ENCODE measurements at regions not wholly inside any gene's neighbourhood (a gene's known extent, or its start where the extent isn't known, plus 50 kb on each side); places are given as distances from the start of the nearest gene placed in this dataset.

DNA sequence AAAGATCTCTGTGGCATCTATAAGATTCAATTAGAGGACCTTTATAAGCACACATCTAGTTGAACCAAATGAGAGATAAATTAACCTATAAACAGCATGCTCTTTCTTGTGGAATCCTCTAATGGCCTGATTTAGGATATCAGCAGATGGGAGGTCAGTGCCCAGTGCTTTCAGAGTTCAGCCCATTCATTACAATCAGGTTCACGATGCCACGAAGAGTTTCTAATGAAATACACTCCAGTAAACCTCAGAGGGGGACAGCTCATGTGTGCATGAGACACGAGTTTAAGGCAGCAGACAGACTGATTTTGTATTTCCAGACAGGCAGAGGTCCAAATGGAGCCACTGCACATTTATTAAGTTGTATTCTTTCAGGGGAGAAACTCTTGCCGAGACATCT lies 544.4 kb upstream of the PKN2 start:
- DNase-seq: no peak
- BruUV-seq (replicated peaks): no TSS peak
- Histone ChIP-seq H3K9me2 (replicated peaks; ENCODE audit: low read length) (no peaks in the 10 kb centered on the region), H3F3A (ENCODE audit: low read length, unreplicated experiment) (no peaks in the 10 kb centered on the region), H3K9ac (ENCODE audit: low read length) (no peak overlapping the region), H3K9me3 (ENCODE audit: low read length) (no peaks in the 10 kb centered on the region), H4K20me1 (ENCODE audit: low read length) (no peaks in the 10 kb centered on the region), H3K4me1 (ENCODE audit: insufficient read depth, low read length) (no peaks in the 10 kb centered on the region), H3K4me3 (ENCODE audit: low read length) (no peak overlapping the region), H3K79me2 (ENCODE audit: low read length) (no peaks in the 10 kb centered on the region), H3K27me3 (ENCODE audit: low read length) (no peaks in the 10 kb centered on the region), H2AFZ (ENCODE audit: low read length) (no peak overlapping the region), H3K36me3 (ENCODE audit: low read depth, low read length) (no peaks in the 10 kb centered on the region), H3K27ac (ENCODE audit: low read length) (no peak overlapping the region), H3K4me2 (ENCODE audit: low read length) (no peak overlapping the region)
- ChIA-PET POLR2A (ENCODE audit: unreplicated experiment) (no interaction called here), CTCF (no interaction called here)
- ATAC-seq: no peak
- TF ChIP-seq EZH2phosphoT487 (IDR thresholded peaks at IDR 0.05; ENCODE audit: borderline replicate concordance, low read length) (no peak), EZH2 (IDR thresholded peaks at IDR 0.05; ENCODE audit: low read length, unreplicated experiment) (no peak)
- TF ChIP-seq, protein P1, sequence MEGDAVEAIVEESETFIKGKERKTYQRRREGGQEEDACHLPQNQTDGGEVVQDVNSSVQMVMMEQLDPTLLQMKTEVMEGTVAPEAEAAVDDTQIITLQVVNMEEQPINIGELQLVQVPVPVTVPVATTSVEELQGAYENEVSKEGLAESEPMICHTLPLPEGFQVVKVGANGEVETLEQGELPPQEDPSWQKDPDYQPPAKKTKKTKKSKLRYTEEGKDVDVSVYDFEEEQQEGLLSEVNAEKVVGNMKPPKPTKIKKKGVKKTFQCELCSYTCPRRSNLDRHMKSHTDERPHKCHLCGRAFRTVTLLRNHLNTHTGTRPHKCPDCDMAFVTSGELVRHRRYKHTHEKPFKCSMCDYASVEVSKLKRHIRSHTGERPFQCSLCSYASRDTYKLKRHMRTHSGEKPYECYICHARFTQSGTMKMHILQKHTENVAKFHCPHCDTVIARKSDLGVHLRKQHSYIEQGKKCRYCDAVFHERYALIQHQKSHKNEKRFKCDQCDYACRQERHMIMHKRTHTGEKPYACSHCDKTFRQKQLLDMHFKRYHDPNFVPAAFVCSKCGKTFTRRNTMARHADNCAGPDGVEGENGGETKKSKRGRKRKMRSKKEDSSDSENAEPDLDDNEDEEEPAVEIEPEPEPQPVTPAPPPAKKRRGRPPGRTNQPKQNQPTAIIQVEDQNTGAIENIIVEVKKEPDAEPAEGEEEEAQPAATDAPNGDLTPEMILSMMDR (conservative IDR thresholded peaks at IDR 0.05; ENCODE audit: low read depth, low read length): no peak
- intact Hi-C loops (cut with micrococcal nuclease): no loop called here

DNA sequence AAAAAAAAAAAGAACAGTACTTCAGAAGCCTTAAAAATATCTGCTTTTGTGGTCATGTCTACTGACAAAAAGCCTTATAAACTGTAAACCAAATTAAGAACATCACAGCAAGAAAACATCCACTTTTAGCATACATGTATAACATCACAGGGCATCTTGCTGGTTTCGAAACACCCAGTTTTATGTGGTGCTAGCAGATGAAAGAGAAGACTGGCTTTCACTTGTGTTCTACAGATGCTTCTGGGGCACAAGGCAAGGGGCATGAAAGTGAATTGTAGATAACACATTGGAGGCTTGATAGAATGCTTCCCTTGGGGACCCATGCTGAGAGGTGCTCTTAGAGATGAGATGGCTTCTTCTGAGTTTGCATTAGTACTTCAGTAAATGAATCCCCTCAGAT lies 543.7 kb upstream of the PKN2 start:
- intact Hi-C loops (cut with micrococcal nuclease): no loop called here
- Histone ChIP-seq H3K4me1 (ENCODE audit: insufficient read depth, low read length) (peaks cover 5% of the 10 kb centered on the region), H3K4me2 (ENCODE audit: low read length) (no peak overlapping the region), H3K9me3 (ENCODE audit: low read length) (no peaks in the 10 kb centered on the region), H3K27ac (ENCODE audit: low read length) (no peak overlapping the region), H4K20me1 (ENCODE audit: low read length) (no peaks in the 10 kb centered on the region), H3F3A (ENCODE audit: low read length, unreplicated experiment) (no peaks in the 10 kb centered on the region), H3K9me2 (replicated peaks; ENCODE audit: low read length) (no peaks in the 10 kb centered on the region), H3K79me2 (ENCODE audit: low read length) (no peaks in the 10 kb centered on the region), H3K36me3 (ENCODE audit: low read depth, low read length) (no peaks in the 10 kb centered on the region), H2AFZ (ENCODE audit: low read length) (no peak overlapping the region), H3K27me3 (ENCODE audit: low read length) (no peaks in the 10 kb centered on the region), H3K4me3 (ENCODE audit: low read length) (no peak overlapping the region), H3K9ac (ENCODE audit: low read length) (no peak overlapping the region)
- ChIA-PET POLR2A (ENCODE audit: unreplicated experiment) (no interaction called here), CTCF (no interaction called here)
- no peak for ATAC-seq
- TF ChIP-seq EZH2 (IDR thresholded peaks at IDR 0.05; ENCODE audit: low read length, unreplicated experiment) (no peak), EZH2phosphoT487 (IDR thresholded peaks at IDR 0.05; ENCODE audit: borderline replicate concordance, low read length) (no peak)
- TF ChIP-seq, protein P1 (conservative IDR thresholded peaks at IDR 0.05; ENCODE audit: low read depth, low read length): no peak
- no peak for DNase-seq
- BruUV-seq (replicated peaks): no TSS peak

DNA sequence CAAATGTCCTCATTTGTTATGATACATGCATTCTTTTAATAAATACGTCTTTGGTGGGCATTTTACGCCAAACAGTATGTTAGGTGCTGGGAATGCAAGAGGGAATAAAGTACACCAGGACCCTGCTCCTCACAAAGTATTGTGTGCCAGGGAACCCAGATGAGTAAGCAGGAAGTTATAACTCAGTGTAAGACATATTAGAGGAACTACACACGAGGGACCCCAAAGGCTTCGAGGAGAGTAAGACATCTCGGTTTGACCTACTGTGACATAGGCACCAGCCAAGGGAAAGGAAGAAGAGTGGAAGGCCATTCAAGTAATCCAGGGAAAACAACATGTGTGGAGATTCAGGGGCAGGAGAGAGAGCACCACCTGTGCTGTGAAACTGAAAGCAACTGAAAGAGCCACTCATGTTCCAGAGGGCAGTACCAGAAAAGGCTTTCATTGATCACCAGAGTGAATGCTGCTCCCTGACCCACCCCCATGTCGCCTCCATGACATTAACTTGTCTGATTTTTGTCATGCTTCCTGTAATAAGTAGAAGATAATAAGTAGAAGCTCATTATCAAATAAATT lies 542.5 kb upstream of the PKN2 start:
- TF ChIP-seq, protein P1 (conservative IDR thresholded peaks at IDR 0.05; ENCODE audit: low read depth, low read length): no peak
- TF ChIP-seq EZH2phosphoT487 (IDR thresholded peaks at IDR 0.05; ENCODE audit: borderline replicate concordance, low read length) (no peak), EZH2 (IDR thresholded peaks at IDR 0.05; ENCODE audit: low read length, unreplicated experiment) (no peak)
- H2AFZ ChIP-seq (ENCODE audit: low read length): no peak overlapping the region
- BruUV-seq (replicated peaks): no TSS peak
- no peaks in the 10 kb centered on the region for H4K20me1 ChIP-seq (ENCODE audit: low read length)
- no peak overlapping the region for H3K9ac ChIP-seq (ENCODE audit: low read length)
- H3K4me2 ChIP-seq (ENCODE audit: low read length): no peak overlapping the region
- no peaks in the 10 kb centered on the region for H3K27me3 ChIP-seq (ENCODE audit: low read length)
- no peaks in the 10 kb centered on the region for H3K36me3 ChIP-seq (ENCODE audit: low read depth, low read length)
- peaks cover 17% of the 10 kb centered on the region for H3K4me1 ChIP-seq (ENCODE audit: insufficient read depth, low read length)
- no peaks in the 10 kb centered on the region for H3K9me2 ChIP-seq (replicated peaks; ENCODE audit: low read length)
- no peak for ATAC-seq
- no peak overlapping the region for H3K27ac ChIP-seq (ENCODE audit: low read length)
- intact Hi-C loops (cut with micrococcal nuclease): no loop called here
- no peaks in the 10 kb centered on the region for H3K79me2 ChIP-seq (ENCODE audit: low read length)
- CTCF ChIA-PET: no interaction called here
- POLR2A ChIA-PET (ENCODE audit: unreplicated experiment): no interaction called here
- DNase-seq: no peak
- no peak overlapping the region for H3K4me3 ChIP-seq (ENCODE audit: low read length)
- no peaks in the 10 kb centered on the region for H3K9me3 ChIP-seq (ENCODE audit: low read length)
- H3F3A ChIP-seq (ENCODE audit: low read length, unreplicated experiment): no peaks in the 10 kb centered on the region

Data from PC-3 (cell line).